Lower leg skin (tissue), 3 donors: ENCODE measurements at regions not wholly inside any gene's neighbourhood (a gene's known extent, or its start where the extent isn't known, plus 50 kb on each side); places are given as distances from the start of the nearest gene placed in this dataset.

Source experiments
- POLR2A ChIP-seq, 2 donors: fragments of 450-650 bp; IDR thresholded peaks; one replicate each; pipeline ENCODE4 v1.6.1; 2016 to 2017; ENCODE audit warnings: antibody characterized with exemption in 2 of 2, mild to moderate bottlenecking in 1 of 2, moderate library complexity in 1 of 2
- TF ChIP-seq, protein P1 (sequence below), 3 donors: fragments of 450-650 bp; IDR thresholded peaks; one replicate each; pipeline ENCODE4 v1.5.1; 2016; ENCODE audit warnings: antibody characterized with exemption in 3 of 3, mild to moderate bottlenecking in 3 of 3, moderate library complexity in 2 of 3

DNA sequence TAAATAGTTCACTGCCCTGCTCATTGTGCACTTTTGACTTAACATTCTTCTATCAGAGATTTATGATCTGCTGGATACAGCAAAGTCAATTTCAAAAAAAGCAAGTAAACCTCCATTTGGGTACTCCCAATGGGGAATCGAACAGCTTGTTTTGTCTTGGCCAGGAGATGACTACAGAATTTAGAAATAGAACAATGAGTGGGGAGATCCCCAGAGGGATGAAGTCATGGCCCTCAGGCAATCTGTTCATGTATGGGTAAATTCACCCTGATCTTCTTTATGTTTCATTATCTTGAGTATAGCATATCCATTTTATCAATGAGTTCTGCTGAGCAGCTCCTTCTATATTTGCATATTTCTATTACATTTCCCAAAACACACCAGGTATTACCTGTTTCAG, 1681.9 kb downstream of the HACE1 start:
- TF ChIP-seq, protein P1, sequence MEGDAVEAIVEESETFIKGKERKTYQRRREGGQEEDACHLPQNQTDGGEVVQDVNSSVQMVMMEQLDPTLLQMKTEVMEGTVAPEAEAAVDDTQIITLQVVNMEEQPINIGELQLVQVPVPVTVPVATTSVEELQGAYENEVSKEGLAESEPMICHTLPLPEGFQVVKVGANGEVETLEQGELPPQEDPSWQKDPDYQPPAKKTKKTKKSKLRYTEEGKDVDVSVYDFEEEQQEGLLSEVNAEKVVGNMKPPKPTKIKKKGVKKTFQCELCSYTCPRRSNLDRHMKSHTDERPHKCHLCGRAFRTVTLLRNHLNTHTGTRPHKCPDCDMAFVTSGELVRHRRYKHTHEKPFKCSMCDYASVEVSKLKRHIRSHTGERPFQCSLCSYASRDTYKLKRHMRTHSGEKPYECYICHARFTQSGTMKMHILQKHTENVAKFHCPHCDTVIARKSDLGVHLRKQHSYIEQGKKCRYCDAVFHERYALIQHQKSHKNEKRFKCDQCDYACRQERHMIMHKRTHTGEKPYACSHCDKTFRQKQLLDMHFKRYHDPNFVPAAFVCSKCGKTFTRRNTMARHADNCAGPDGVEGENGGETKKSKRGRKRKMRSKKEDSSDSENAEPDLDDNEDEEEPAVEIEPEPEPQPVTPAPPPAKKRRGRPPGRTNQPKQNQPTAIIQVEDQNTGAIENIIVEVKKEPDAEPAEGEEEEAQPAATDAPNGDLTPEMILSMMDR (IDR thresholded peaks at IDR 0.05) = no peak
- no peak for TF ChIP-seq POLR2A (IDR thresholded peaks at IDR 0.05)
